ENCODE measurements at regions not wholly inside any gene's neighbourhood (a gene's known extent, or its start where the extent isn't known, plus 50 kb on each side); places are given as distances from the start of the nearest gene placed in this dataset.
"Not testable (repeated sequence)": the region's sequence is repeated elsewhere in the genome, so short reads cannot be mapped to it uniquely, and the experiment has no call there.

GRCh38 chr17:64800987-64801386 is 118.3 kb downstream of the LRRC37A3 start:
- WGBS, result 89% methylated on average over 8 of the region's 8 CpGs
- not testable (repeated sequence) for H3K4me3 ChIP-seq (ENCODE audit: low read depth, low read length); H3K36me3 ChIP-seq (ENCODE audit: insufficient read depth); DNase-seq (ENCODE audit: extremely low spot score); H3K27ac ChIP-seq (ENCODE audit: low read depth); H3K4me1 ChIP-seq (ENCODE audit: insufficient read depth)

- not testable (repeated sequence) for H3K4me1 ChIP-seq (ENCODE audit: insufficient read depth); H3K4me3 ChIP-seq (ENCODE audit: low read depth, low read length); H3K36me3 ChIP-seq (ENCODE audit: insufficient read depth); DNase-seq (ENCODE audit: extremely low spot score); H3K27ac ChIP-seq (ENCODE audit: low read depth)
- 92% methylated on average over 21 of the region's 21 CpGs for WGBS
Observed at GRCh38 chr17:64800361-64800895, 118.8 kb downstream of the LRRC37A3 start.

DNA sequence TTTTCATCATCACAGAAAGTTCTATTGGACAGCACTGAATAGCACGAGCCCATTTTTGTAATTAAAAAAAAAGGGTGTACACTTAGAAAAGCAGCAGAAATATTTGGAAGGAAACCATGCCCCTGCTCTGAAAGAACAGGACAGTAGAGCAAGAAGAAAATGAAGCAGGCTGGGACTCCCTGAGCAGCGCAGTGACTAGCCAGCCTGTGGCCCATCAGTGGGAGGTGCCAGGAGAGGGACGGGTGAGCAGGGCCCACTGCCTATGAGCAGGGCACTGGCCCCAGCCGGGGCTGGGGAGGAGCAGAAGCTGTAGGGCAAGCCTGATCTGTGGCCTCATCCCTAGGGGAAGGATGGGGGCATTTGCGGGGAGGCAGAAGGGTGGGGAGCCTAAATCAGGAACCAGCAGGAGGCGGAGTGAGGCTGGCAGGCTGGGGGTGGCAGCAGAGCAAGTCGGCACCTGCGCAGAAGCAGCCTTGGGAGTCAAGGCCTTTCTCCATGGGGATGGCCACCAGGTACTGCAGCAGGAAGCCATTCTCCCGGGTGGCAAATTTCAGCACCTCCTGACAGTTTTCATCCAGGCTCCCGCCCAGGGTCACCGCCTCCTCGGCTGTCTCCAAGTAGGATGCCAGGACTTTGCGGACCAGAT is 119.6 kb downstream of the LRRC37A3 start:
- WGBS, result 81% methylated on average over 9 of the region's 13 CpGs
- not testable (repeated sequence) for H3K36me3 ChIP-seq (ENCODE audit: insufficient read depth); H3K4me1 ChIP-seq (ENCODE audit: insufficient read depth); H3K27ac ChIP-seq (ENCODE audit: low read depth); H3K4me3 ChIP-seq (ENCODE audit: low read depth, low read length); DNase-seq (ENCODE audit: extremely low spot score)

GRCh38 chr17:64798961-64799360 is 120.3 kb downstream of the LRRC37A3 start:
- DNase-seq (ENCODE audit: extremely low spot score); H3K4me3 ChIP-seq (ENCODE audit: low read depth, low read length); H3K27ac ChIP-seq (ENCODE audit: low read depth); H3K36me3 ChIP-seq (ENCODE audit: insufficient read depth); H3K4me1 ChIP-seq (ENCODE audit: insufficient read depth): not testable (repeated sequence)
- WGBS, result 84% methylated on average over 1 of the region's 1 CpG

DNA sequence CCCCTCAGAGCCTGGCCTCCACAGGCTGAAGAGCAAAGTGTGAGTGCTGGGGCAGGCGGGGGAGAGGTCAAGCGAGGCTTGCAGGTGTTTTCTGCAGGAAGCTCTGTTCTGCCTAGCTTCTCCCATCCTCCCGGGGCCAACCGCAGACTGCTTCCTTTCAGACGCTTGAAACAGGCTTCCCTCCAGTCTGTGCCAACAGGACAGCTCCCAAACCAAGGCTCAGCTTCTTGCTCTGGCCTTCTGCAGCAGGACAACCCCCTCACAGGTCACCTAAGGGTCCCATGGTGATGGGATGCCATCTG is 120.8 kb downstream of the LRRC37A3 start:
- H3K27ac ChIP-seq (ENCODE audit: low read depth); H3K4me1 ChIP-seq (ENCODE audit: insufficient read depth); H3K4me3 ChIP-seq (ENCODE audit: low read depth, low read length); H3K36me3 ChIP-seq (ENCODE audit: insufficient read depth); DNase-seq (ENCODE audit: extremely low spot score): not testable (repeated sequence)
- WGBS, result 74% methylated on average over 5 of the region's 5 CpGs

DNA sequence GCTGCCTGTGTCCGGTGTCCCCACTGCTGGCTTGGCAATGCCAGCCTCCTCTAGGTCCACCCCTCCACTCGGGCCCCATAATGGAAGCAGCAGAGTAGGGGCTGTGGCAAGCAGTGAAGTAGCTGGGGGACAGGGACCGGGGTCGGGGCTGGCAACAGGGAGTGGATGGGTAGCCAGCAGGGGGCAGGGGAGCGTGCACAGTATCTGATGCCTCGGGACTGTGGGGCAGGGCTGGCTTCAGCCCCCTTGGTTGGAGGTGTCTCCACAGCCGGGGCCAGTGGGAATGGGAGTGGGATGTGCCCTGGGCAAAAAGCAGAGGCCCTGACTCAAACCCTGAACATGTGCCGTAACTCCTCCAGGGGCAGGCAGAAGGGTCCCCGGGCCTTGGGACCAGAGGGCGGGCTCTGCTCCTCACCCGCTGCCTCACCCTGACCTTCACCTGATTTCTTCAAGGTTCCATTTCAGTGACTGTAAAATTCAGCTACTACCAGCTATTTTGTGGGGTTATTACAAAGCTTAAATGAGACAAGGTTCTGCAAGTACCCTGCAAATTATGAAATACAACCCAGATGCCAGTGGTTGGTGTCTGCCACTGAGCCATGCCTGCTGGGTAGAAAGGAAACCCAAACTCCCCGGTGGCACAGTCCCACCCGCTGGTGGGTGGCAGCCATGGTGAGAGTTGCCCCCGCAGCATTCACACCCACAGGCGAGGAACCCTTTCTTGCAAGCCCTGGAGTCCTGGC is 121.4 kb downstream of the LRRC37A3 start:
- not testable (repeated sequence) for DNase-seq (ENCODE audit: extremely low spot score); H3K27ac ChIP-seq (ENCODE audit: low read depth); H3K36me3 ChIP-seq (ENCODE audit: insufficient read depth); H3K4me3 ChIP-seq (ENCODE audit: low read depth, low read length); H3K4me1 ChIP-seq (ENCODE audit: insufficient read depth)
- 84% methylated on average over 12 of the region's 15 CpGs for WGBS

GRCh38 chr17:64795342-64795741 is 123.9 kb downstream of the LRRC37A3 start:
- not testable (repeated sequence) for H3K4me1 ChIP-seq (ENCODE audit: insufficient read depth); H3K27ac ChIP-seq (ENCODE audit: low read depth); H3K4me3 ChIP-seq (ENCODE audit: low read depth, low read length); H3K36me3 ChIP-seq (ENCODE audit: insufficient read depth); DNase-seq (ENCODE audit: extremely low spot score)
- 100% methylated on average over 1 of the region's 1 CpG for WGBS

GRCh38 chr17:64794548-64795274 is 124.6 kb downstream of the LRRC37A3 start:
- 94% methylated on average over 16 of the region's 16 CpGs for WGBS
- H3K36me3 ChIP-seq (ENCODE audit: insufficient read depth); H3K27ac ChIP-seq (ENCODE audit: low read depth): not testable (repeated sequence)

DNA sequence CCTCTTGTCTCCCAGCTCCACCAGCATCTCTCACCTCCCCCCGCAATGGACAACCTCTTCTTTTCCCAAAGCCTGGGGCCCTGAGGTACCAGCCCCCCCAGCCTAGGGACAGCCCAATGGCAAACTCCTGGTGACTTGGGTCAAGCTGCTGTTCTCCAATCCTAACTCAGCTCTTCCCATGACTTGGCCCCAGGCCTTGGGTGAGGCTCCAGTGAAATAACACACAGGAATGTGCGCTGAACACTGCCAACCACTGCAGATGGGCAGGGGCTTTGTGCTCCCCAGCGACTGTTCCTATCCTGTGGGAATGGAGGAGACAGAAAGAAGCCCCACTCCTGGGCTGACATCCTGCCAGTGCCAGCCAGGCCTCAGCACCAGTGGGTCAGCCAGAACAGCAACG is 125.2 kb downstream of the LRRC37A3 start:
- WGBS, result 80% methylated on average over 4 of the region's 4 CpGs
- H3K4me1 ChIP-seq (ENCODE audit: insufficient read depth); H3K27ac ChIP-seq (ENCODE audit: low read depth); H3K4me3 ChIP-seq (ENCODE audit: low read depth, low read length); DNase-seq (ENCODE audit: extremely low spot score); H3K36me3 ChIP-seq (ENCODE audit: insufficient read depth): not testable (repeated sequence)

More at GRCh38 chr17:64794548-64795274, 124.6 kb downstream of the LRRC37A3 start:
- H3K4me1 ChIP-seq (ENCODE audit: insufficient read depth); DNase-seq (ENCODE audit: extremely low spot score); H3K4me3 ChIP-seq (ENCODE audit: low read depth, low read length): not testable (repeated sequence)

DNA sequence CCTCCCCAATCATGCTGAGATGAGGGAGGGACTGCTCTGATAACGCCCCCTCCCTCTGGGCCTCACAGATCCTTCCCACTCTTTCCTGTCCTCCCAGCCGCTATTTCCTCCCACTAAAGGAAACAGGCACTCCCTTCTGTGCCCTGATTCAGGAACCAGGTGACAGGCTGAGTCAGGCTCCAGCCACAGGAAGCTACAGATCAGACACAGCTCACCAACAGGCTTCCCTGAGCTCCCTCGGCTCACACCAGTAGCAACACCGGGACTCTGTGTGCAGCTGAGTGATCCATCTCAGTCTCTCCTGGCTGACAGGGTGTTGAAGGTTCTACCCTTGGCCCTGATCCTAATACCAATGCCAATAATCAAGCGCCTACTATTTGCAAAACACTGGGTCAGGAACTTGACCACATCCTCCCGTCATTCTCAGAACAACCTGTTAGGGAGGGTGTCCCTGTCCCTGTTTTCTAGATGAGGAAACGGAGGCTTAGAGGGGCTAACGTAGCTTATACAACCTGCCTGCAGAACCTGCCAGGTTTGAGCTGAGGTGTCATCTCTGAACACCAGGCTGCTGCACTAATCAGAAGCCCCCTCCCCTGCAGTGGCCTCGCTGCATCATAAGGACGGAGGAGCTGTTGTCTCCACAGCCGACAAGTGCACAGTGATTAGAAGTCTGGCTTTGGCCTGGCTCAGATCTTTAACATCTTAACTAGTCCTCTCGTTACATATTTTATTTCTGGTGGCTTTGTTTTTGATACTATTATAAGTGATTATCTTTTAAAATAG is 126.3 kb downstream of the LRRC37A3 start:
- H3K27ac ChIP-seq (ENCODE audit: low read depth); H3K4me1 ChIP-seq (ENCODE audit: insufficient read depth); DNase-seq (ENCODE audit: extremely low spot score); H3K36me3 ChIP-seq (ENCODE audit: insufficient read depth); H3K4me3 ChIP-seq (ENCODE audit: low read depth, low read length): not testable (repeated sequence)
- 75% methylated on average over 12 of the region's 12 CpGs for WGBS

DNA sequence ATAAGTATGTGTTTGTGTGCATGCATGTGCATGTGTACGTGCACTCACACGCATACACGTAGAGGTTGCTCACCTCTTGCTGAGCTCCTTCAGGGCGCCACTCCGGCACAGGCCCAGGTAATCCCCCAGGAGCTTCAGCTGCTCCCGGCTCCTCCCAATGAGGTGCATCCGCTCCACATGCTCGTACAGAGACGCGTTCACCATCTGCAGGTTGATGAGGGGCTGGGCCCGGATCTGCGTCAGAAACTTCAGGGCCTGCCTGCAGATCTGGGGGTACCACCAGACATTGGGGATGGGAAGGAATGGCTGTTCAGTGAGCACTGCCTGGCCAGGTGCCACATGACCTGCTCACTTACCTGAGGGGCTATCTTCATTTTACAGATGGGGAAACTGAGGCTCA is 127.0 kb downstream of the LRRC37A3 start:
- not testable (repeated sequence) for H3K36me3 ChIP-seq (ENCODE audit: insufficient read depth); H3K27ac ChIP-seq (ENCODE audit: low read depth); DNase-seq (ENCODE audit: extremely low spot score); H3K4me3 ChIP-seq (ENCODE audit: low read depth, low read length); H3K4me1 ChIP-seq (ENCODE audit: insufficient read depth)
- WGBS, result 94% methylated on average over 12 of the region's 12 CpGs

GRCh38 chr17:64791691-64792090 is 127.6 kb downstream of the LRRC37A3 start:
- not testable (repeated sequence) for DNase-seq (ENCODE audit: extremely low spot score); H3K27ac ChIP-seq (ENCODE audit: low read depth); H3K4me1 ChIP-seq (ENCODE audit: insufficient read depth); H3K4me3 ChIP-seq (ENCODE audit: low read depth, low read length); H3K36me3 ChIP-seq (ENCODE audit: insufficient read depth)
- WGBS, result 82% methylated on average over 5 of the region's 5 CpGs

- H3K4me3 ChIP-seq (ENCODE audit: low read depth, low read length); H3K4me1 ChIP-seq (ENCODE audit: insufficient read depth); H3K36me3 ChIP-seq (ENCODE audit: insufficient read depth); H3K27ac ChIP-seq (ENCODE audit: low read depth); DNase-seq (ENCODE audit: extremely low spot score): not testable (repeated sequence)
- WGBS, result 93% methylated on average over 12 of the region's 12 CpGs
Observed at GRCh38 chr17:64791226-64791625, 128.1 kb downstream of the LRRC37A3 start.

All from urinary bladder (tissue), 3 donors.